Gastrocnemius medialis (tissue), 4 donors: ENCODE measurements at regions not wholly inside any gene's neighbourhood (a gene's known extent, or its start where the extent isn't known, plus 50 kb on each side); places are given as distances from the start of the nearest gene placed in this dataset.
A peak's percentile ranks its signal among the peaks of the same experiment; 100 is the strongest.

ENCODE experiments used
- ATAC-seq, 2 donors: fragments of 150-250 bp; one replicate each; pipeline ENCODE4 v1.9.1; 2016
- DNase-seq, 2 donors: peaks; one replicate each; pipeline ENCODE4 v3.0.0-alpha.2; 2019
- H3K27ac ChIP-seq, 4 donors: fragments of 200-600 bp; sonication (generic); 1 replicate in 1 of 4; 2 replicates in 3 of 4; pipeline ENCODE4 v1.5.1; 2016 to 2018; ENCODE audit warnings: mild to moderate bottlenecking in 2 of 4, moderate library complexity in 1 of 4
- H3K27me3 ChIP-seq, 3 donors: fragments of 200-600 bp; sonication (generic) in 2 of 3; 1 replicate in 1 of 3; 2 replicates in 2 of 3; pipeline versions ENCODE4 v1.5.1 to v1.6.0; 2016 to 2019; ENCODE audit warnings: mild to moderate bottlenecking in 1 of 3, moderate library complexity in 1 of 3
- H3K36me3 ChIP-seq, 2 donors: fragments of 200-600 bp; sonication (generic) in 1 of 2; one replicate each; pipeline ENCODE4 v1.5.1; 2017 to 2018
- H3K4me1 ChIP-seq, 2 donors: fragments of 200-600 bp; sonication (generic) in 1 of 2; one replicate each; pipeline ENCODE4 v1.5.1; 2016 to 2017; ENCODE audit warnings: mild to moderate bottlenecking in 2 of 2
- H3K4me3 ChIP-seq, 4 donors: fragments of 200-600 bp; sonication (generic) in 3 of 4; 1 replicate in 1 of 4; 2 replicates in 3 of 4; pipeline ENCODE4 v1.5.1; 2016 to 2019; ENCODE audit warnings: mild to moderate bottlenecking in 2 of 4
- H3K9me3 ChIP-seq, 3 donors: fragments of 200-600 bp; sonication (generic) in 2 of 3; 1 replicate in 1 of 3; 2 replicates in 2 of 3; pipeline ENCODE4 v1.5.1; 2016 to 2019
- CTCF ChIP-seq, 5 experiments: fragments of 450-650 bp in 3 of 5; fragments of 200-600 bp in 2 of 5; sonication (generic) in 2 of 5; IDR thresholded peaks in 4 of 5; conservative IDR thresholded peaks in 1 of 5; 1 replicate in 4 of 5; 2 replicates in 1 of 5; pipeline ENCODE4 v1.5.1; 2016 to 2019; ENCODE audit warnings: antibody characterized with exemption in 5 of 5, mild to moderate bottlenecking in 3 of 5, moderate library complexity in 3 of 5
- POLR2A ChIP-seq, 2 donors: fragments of 450-650 bp; IDR thresholded peaks; one replicate each; pipeline ENCODE4 v1.6.1; 2017; ENCODE audit warnings: antibody characterized with exemption in 2 of 2, mild to moderate bottlenecking in 2 of 2, moderate library complexity in 2 of 2
- in situ Hi-C, 4 donors: fragments of 200-750 bp; cut with MboI; loops; one replicate each; pipeline versions ENCODE4 v1.15.0 to v1.8.0; 2017; ENCODE audit warnings: low sequenced_read_pairs in 4 of 4
- intact Hi-C: fragments of 100-400 bp; cut with DNase I; formaldehyde crosslinking; loops from one replicate; pipeline ENCODE4 v1.15.1; 2023; ENCODE audit warnings: low total_unique reads

DNA sequence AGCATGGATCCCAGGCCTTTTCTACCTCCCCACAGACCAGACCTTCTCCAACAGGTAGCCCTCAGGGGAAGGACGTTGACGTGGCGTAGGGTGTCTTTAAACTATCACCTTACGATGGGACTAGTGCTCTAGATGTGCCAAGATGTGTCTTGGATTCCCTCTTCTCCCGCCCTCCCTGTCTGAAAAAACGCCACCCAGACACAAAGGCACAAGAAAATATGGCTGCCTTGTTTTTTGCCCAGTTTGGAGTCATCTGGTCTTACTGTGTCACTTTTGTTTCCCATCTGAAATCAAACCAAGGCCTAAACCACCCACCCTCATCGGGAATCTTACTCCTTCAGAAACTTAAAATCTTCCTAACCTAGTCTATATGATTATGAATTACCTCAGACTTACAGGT is 235.4 kb downstream of the OR13H1 start:
- in situ Hi-C loops (no loop called here), intact Hi-C loops (no loop called here)
- TF ChIP-seq POLR2A (IDR thresholded peaks at IDR 0.05): no peak
- no peak for TF ChIP-seq CTCF (IDR thresholded peaks at IDR 0.05 in 4 of 5, conservative IDR thresholded peaks at IDR 0.05 in 1 of 5)
- H3K4me3 ChIP-seq: peak overlapping the region in 2 of 4 donors; percentile 61 to 65
- peaks cover 0 to 8% of the 10 kb centered on the region in 2 donors for H3K4me1 ChIP-seq
- ATAC-seq (no peak), DNase-seq (no peak)
- H3K36me3 ChIP-seq: no peaks in the 10 kb centered on the region
- no peaks in the 10 kb centered on the region for H3K9me3 ChIP-seq
- H3K27me3 ChIP-seq: no peaks in the 10 kb centered on the region
- peak overlapping the region in 2 of 4 donors; percentile 65 to 71 for H3K27ac ChIP-seq

DNA sequence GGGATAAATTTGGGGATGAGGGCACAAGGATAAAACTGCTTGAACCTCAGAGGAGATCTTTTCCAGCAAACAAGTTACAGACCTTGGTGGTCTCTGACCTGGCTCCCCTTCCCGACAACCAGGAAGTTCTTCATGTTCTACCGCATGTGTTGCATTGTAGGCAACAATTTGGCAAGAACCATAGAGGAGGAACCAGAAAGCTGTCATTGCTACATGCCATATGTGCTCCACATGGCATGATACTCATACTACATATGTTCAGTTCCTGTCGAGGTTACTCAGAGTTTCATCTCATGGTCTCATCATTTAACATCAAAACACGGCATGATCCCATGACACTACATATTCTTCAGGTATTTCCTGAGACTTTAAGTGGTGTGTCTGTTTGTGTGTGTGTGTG is 235.9 kb downstream of the OR13H1 start:
- TF ChIP-seq CTCF (IDR thresholded peaks at IDR 0.05 in 4 of 5, conservative IDR thresholded peaks at IDR 0.05 in 1 of 5): no peak
- no peak for TF ChIP-seq POLR2A (IDR thresholded peaks at IDR 0.05)
- intact Hi-C loops: no loop called here
- no peak for ATAC-seq

DNA sequence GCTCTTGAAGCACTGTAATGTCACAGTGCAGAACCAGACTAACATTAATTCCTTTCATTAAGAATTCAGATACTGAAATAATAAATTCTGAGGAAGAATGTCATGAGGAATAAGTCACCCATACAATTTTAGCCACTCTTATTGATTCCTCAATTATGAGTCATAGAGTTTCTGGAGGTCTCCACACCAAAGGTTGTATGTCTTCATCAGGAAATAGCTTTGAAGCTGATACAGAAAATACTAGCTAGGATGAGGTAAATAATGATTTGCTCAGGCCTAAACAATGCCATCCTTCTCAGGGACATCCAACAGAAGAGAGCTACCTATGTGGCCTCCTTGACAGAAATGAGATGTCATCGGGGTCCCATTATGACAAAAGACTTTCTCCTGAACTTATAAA is 238.8 kb downstream of the OR13H1 start:
- intact Hi-C loops (no loop called here), in situ Hi-C loops (no loop called here)
- Histone ChIP-seq H3K4me1 (peaks cover 0 to 8% of the 10 kb centered on the region in 2 donors), H3K4me3 (no peak overlapping the region), H3K27me3 (no peaks in the 10 kb centered on the region), H3K27ac (no peak overlapping the region), H3K9me3 (no peaks in the 10 kb centered on the region), H3K36me3 (no peaks in the 10 kb centered on the region)
- TF ChIP-seq POLR2A (IDR thresholded peaks at IDR 0.05) (no peak), CTCF (IDR thresholded peaks at IDR 0.05 in 4 of 5, conservative IDR thresholded peaks at IDR 0.05 in 1 of 5) (no peak)
- ATAC-seq (no peak), DNase-seq (no peak)

More for the DNA sequence above, 235.9 kb downstream of the OR13H1 start:
- Histone ChIP-seq H3K4me3 (no peak overlapping the region), H3K27me3 (no peaks in the 10 kb centered on the region), H3K9me3 (no peaks in the 10 kb centered on the region), H3K36me3 (no peaks in the 10 kb centered on the region), H3K27ac (no peak overlapping the region), H3K4me1 (peaks cover 0 to 8% of the 10 kb centered on the region in 2 donors)
- in situ Hi-C loops: no loop called here
- DNase-seq: no peak

DNA sequence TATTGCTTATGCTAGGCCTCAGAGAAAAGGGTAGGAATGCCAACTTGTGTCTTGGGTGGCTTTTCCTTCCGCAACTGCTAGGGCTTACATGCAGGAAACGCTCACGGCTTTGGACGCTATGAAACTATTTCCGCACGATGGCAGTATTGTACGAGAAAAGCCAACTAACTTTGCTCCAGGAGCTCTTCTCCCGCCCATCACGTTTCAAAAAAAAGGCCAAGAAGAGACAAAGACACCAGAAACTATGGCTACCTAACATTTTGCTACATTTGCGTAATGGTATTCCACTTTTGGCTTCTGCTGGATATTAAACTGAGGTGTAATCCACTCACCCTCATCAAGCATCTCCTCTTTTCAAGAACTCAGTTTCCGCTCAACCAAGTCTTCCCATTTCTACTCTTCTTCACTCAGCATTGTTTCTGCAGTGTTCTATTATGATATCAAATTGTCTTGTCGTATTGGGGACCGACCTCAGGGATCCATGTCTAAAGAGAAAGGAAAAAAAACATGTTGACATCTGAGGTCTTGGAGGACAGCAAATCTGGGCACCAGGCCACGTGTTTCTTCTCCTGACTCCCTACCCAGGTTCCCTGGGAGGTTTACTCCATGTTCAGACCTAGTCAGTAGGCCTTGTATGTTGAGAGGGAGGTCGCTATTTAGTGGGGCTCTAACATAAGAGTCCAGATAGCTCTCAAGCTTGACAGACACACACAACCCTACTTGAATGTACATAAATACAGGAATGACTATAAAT is 239.4 kb upstream of the STK26 start:
- intact Hi-C loops: no loop called here
- Histone ChIP-seq H3K27ac (peak overlapping the region in 2 of 4 donors; percentile 44 to 49), H3K36me3 (no peaks in the 10 kb centered on the region), H3K9me3 (no peaks in the 10 kb centered on the region), H3K4me1 (peaks cover 0 to 5% of the 10 kb centered on the region in 2 donors), H3K4me3 (peak overlapping the region in 2 of 4 donors; percentile 40 to 44), H3K27me3 (no peaks in the 10 kb centered on the region)
- DNase-seq: no peak
- TF ChIP-seq POLR2A (IDR thresholded peaks at IDR 0.05) (no peak), CTCF (IDR thresholded peaks at IDR 0.05 in 4 of 5, conservative IDR thresholded peaks at IDR 0.05 in 1 of 5) (peak in 3 of 5 experiments; percentile 55 to 70 (median 56))
- in situ Hi-C loops: no loop called here
- ATAC-seq: no peak
